Keratinocyte (primary cell): ENCODE measurements at regions not wholly inside any gene's neighbourhood (a gene's known extent, or its start where the extent isn't known, plus 50 kb on each side); places are given as distances from the start of the nearest gene placed in this dataset.

Experiments
- CTCF ChIP-seq, 3 experiments: IDR thresholded peaks in 1 of 3; conservative IDR thresholded peaks in 1 of 3; optimal IDR thresholded peaks in 1 of 3; 2 replicates in 2 of 3; 3 replicates in 1 of 3; pipeline versions ENCODE3 to v1.5.1; 2011; ENCODE audit warnings: low read length in 3 of 3, mild to moderate bottlenecking in 3 of 3, moderate library complexity in 2 of 3, control low read depth in 1 of 3, inconsistent platforms in 1 of 3; ENCODE audit not compliant: insufficient read depth in 2 of 3; ENCODE audit errors: extremely low read depth in 1 of 3
- EZH2 ChIP-seq: IDR thresholded peaks from one replicate; pipeline ENCODE4 v1.6.1; 2012; ENCODE audit warnings: inconsistent platforms, mild to moderate bottlenecking, low read length, moderate library complexity

GRCh38 chr12:126726481-126727217 lies 1540.3 kb upstream of the TMEM132C start:
- TF ChIP-seq CTCF (optimal IDR thresholded peaks at IDR 0.05 in 1 of 3, IDR thresholded peaks at IDR 0.05 in 1 of 3, conservative IDR thresholded peaks at IDR 0.05 in 1 of 3; ENCODE audit: extremely low read depth in 1 of 3, insufficient read depth in 2 of 3, low read length in 3 of 3), result no peak
- no peak for TF ChIP-seq EZH2
